ENCODE measurements at regions not wholly inside any gene's neighbourhood (a gene's known extent, or its start where the extent isn't known, plus 50 kb on each side); places are given as distances from the start of the nearest gene placed in this dataset.

DNA sequence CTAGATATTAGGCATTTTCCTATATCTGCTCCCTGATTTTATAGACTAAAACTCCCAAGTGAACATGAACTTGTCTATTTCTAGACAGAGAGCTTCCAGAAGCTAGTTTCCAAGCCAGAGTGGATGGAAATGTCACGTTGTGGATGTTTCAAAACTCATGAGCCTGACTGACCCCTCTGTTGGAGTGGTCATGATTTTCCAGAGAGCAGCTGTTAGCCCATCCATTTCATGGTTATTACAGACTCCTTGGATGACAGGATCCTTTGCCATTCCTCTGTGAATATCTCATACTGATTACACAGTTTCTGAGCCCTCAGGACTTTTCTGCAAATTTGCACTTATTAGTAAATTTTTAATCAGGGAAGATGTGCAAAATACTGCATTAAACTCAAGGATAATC, 76.8 kb upstream of the ATF3 start:
- TF ChIP-seq, protein P1, sequence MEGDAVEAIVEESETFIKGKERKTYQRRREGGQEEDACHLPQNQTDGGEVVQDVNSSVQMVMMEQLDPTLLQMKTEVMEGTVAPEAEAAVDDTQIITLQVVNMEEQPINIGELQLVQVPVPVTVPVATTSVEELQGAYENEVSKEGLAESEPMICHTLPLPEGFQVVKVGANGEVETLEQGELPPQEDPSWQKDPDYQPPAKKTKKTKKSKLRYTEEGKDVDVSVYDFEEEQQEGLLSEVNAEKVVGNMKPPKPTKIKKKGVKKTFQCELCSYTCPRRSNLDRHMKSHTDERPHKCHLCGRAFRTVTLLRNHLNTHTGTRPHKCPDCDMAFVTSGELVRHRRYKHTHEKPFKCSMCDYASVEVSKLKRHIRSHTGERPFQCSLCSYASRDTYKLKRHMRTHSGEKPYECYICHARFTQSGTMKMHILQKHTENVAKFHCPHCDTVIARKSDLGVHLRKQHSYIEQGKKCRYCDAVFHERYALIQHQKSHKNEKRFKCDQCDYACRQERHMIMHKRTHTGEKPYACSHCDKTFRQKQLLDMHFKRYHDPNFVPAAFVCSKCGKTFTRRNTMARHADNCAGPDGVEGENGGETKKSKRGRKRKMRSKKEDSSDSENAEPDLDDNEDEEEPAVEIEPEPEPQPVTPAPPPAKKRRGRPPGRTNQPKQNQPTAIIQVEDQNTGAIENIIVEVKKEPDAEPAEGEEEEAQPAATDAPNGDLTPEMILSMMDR (IDR thresholded peaks at IDR 0.05), result no peak
- no peak for TF ChIP-seq POLR2A (IDR thresholded peaks at IDR 0.05)

Data from uterus (tissue), 2 donors.